Forelimb muscle (tissue), 1 donor: ENCODE measurements at regions not wholly inside any gene's neighbourhood (a gene's known extent, or its start where the extent isn't known, plus 50 kb on each side); places are given as distances from the start of the nearest gene placed in this dataset.
A peak's percentile ranks its signal among the peaks of the same experiment; 100 is the strongest.

ENCODE experiments used
- DNase-seq: peaks from one replicate; pipeline ENCODE4 v3.0.0-alpha.2; 2013; ENCODE audit warnings: low read depth

DNA sequence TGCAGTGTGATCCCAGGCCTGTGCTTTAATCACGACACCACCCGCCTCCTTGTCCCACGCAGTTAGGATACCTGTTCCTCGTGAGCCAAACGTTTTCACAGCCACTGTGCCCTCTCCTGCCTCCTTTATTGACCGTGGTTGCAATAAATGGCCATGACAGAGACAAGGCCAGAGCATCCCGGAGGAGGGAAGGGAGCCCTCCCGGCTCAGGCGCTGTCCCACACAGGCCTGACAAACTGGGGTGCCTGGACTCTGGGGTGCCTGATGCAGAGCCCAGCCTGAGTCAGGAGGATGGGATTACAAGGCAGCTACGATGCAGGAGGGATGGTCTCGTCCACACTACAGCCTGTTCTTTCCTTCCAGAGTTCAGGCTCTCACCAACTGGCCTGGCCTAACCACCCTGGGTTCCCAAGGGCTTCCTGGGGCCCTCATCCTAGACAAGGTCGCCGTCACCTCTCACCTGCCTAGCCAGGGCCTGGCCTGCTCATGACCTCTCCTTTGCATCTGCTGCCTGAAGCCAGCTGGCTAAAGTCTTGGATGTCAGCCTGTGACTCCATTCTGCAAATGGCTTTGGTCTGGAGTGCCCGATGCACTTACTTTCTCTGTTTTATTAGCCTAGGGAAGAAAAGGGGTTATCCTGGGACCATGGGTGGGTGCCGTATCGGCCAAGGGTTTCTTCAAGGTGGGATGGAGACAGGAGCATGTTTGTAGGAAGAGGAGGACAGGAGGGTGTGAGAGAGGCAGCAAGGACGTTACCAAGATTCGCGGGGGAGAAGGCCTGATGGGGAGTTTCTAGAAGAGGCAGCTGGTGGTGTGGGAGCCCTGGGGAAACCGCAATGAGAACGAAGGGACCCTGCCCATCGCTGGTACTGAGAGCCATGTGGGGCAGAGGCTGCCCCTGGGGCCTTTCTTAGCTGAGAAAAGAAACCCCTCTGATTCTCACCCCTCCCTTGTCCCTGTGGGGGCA is 234.3 kb upstream of the TNRC6C start:
- DNase-seq = no peak

GRCh38 chr17:77724876-77725615 is 233.5 kb upstream of the TNRC6C start:
- no peak for DNase-seq

DNA sequence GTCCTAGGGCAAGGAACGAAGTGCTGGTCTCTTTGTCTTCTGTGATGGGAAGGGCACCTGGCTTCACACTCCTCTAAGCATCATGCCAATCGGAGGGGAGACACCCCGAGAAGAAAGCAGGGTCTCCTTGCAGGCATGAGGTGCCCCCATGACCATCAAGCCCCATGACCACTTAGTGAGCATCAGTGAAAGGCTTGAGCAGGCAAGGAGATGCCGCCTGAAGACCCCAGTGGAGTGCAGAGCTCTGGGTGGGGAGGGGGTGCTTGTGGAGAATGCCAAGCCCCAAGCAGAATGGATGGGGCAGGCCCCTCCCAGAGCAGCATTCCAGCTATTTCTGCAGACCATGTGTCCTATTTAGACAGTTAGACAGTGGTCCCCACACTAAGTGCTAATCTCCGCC is 232.7 kb upstream of the TNRC6C start:
- no peak for DNase-seq

- no peak for DNase-seq
Measured at GRCh38 chr17:77726549-77727006, 231.9 kb upstream of the TNRC6C start.

DNA sequence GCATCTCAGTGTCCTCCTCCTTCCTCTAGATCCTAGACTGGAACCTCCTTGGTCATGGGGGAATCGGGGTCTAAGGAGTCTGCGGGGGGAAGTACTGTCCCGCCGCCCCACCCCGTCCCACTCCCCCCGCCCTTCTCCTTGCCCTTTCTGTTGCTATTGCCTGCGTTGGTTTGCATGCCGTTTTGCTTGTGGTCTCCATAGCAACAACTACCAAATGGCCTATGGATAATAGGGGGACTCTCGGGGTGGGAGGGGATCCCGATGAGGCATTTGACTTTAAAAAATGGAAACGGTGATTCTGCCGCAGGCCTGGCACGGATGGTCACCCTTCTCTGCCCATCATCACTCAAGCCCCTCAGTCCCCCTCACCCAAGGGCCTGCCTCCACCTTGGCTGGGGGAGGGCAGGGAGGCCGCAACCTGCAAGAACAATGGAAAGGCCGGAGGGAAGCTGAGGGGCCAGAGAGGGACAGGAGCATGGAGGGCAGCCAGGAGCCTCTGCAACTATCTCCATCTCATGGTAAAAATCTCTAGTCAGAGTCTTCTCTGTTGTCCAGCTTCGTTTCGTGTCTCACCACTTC is 231.4 kb upstream of the TNRC6C start:
- DNase-seq = no peak

GRCh38 chr17:77728474-77728795 is 230.1 kb upstream of the TNRC6C start:
- no peak for DNase-seq

- DNase-seq = no peak
Measured at GRCh38 chr17:77728871-77729270, 229.6 kb upstream of the TNRC6C start.

- no peak for DNase-seq
Measured at GRCh38 chr17:77729587-77729986, 228.9 kb upstream of the TNRC6C start.

DNA sequence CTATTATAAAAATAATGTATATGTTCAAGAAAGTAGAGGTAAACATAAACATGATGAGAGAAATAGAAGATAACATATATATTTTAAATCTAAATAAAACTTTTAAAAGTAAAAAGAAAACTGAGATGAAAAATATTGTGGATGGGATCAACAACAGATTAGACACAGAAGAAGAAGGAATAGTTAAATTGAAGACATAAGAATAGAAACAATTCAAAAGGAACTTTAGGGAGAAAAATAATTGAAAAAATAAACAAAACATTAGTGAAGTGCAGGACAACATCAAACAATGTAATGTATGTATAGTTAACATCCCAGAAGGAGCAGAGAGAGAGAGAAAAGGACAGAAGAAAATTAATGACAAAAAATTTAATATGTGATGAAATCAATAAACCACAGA is 228.1 kb upstream of the TNRC6C start:
- DNase-seq = no peak

- no peak for DNase-seq
Measured at GRCh38 chr17:77733576-77734296, 224.8 kb upstream of the TNRC6C start.

DNA sequence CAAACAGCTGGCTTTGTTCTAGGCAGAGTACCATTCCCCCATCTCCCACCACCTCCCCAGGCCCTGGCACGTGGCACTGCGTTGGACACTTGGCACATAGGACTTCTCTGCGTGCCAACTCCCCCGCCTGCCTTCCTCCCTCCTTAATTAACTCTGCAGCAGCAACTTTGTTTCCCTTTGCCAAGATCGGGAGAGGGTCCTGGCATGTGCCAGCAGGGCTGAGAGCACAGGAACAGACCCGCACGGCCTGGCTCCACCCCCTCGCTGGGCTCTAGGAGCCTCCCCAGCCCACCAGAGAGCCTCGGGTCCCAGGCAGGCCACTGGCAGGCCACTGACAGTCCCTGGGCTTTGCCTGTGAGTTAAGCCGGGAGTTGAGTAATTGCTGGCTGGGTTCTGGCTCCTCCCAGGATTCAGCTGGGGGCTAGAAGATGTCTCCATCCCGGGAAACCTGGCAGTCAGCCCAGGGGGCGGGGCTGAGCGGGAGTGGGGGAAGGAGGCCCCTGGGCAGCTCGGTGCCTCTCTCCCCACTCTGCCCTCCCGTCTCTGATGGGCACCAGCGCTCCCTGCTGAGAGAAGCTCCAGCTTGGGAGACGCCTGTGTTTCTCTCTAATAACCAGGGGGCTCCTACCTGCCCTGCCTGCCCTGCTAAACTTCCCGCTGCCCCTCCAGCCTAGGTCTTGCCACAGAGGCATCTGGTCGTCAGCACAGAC is 224.0 kb upstream of the TNRC6C start:
- peak; percentile 60 for DNase-seq

DNA sequence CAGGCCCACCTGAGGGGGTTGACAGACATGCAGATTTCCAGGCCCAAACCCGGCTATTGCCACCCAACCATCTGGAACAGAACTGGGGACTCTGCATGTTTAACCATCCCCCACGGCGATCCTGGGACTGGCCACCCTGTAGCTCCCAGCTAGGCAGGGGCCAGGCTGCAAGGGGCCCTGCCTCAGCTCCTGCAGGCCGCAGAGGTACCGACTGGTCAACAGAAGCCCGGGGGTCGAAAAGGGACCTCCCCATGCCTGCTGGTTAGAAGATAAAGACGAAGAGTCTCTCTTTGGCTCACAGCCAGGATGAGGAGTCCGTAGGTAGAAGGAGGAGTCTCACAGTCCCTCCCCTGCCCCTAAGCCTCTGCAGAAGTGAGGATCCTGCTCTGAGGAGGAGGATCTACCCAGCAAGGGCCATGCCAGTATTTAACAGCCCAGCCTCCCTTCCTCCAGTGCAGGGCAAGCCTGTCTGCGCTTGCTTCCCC is 223.4 kb upstream of the TNRC6C start:
- DNase-seq = peak; percentile 5

DNA sequence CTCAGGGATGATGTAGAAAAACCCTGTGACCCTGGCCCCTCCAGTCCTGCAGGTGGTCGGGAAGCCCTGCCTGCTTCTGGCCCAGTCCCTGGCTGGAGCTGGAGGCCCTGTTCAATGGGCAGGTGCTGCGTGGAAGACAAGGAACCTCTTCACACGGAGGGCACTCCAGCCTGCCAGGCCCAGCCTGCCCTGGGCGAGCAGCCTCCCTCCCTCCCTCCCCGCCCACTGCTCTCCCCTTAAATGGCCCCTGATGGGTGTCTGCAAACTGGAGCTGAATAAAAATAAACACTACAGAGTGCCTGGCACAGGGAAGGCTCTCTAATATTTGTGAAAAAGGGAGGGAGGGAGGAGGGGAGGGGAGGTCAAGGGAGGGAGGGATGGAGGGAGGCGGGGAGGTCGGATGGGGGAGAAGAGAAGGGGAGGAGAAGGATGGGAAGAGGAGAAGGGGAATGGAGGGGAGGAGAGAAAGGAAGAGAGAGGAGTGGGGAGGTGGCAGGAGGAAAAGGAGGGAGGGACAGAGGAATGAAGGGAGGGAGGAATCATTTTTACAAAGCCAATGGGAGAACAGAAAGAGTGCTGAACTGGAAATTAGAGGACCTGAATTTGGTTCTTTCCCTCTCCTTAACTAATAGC is 222.8 kb upstream of the TNRC6C start:
- DNase-seq = peak; percentile 62

DNA sequence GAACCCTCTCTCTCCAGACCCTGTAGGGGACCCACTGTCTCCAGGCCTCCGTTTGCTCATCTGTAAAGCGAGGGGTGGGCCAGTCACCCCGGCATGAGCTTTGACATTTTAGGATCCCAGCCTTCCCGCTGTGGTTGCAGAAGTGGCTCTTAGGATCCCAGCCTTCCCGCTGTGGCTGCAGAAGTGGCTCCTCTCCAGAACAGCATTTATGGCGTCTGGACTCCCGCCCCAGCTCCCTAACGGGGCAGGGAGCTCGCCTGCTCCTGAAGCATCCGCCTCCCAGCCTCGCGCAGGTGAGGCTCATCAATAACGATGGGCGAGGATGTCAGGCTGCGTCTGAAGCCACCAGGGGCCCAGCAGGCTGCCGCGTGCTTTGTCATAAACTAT is 222.3 kb upstream of the TNRC6C start:
- peak; percentile 13 for DNase-seq

- no peak for DNase-seq
Measured at GRCh38 chr17:77736721-77737120, 221.8 kb upstream of the TNRC6C start.

- no peak for DNase-seq
Measured at GRCh38 chr17:77737442-77738265, 220.8 kb upstream of the TNRC6C start.

- DNase-seq = peak; percentile 19
Measured at GRCh38 chr17:77738751-77739531, 219.6 kb upstream of the TNRC6C start.

GRCh38 chr17:77740481-77740880 is 218.0 kb upstream of the TNRC6C start:
- DNase-seq = no peak

- DNase-seq = no peak
Measured at GRCh38 chr17:77741109-77741508, 217.4 kb upstream of the TNRC6C start.
